H1 (cell line): ENCODE measurements at regions not wholly inside any gene's neighbourhood (a gene's known extent, or its start where the extent isn't known, plus 50 kb on each side); places are given as distances from the start of the nearest gene placed in this dataset.

Source experiments
- HDAC2 ChIP-seq, 2 experiments: fragments of 300-600 bp in 1 of 2; sonication (generic) in 1 of 2; IDR thresholded peaks; 2 replicates each; pipeline ENCODE4 v1.6.1; 2011 to 2012; ENCODE audit warnings: low read depth in 2 of 2, low read length in 2 of 2, mild to moderate bottlenecking in 2 of 2, moderate library complexity in 2 of 2, borderline replicate concordance in 1 of 2, inconsistent platforms in 1 of 2

GRCh38 chr13:33472446-33472845 is 186.9 kb upstream of the STARD13 start (continued):
- TF ChIP-seq HDAC2 (IDR thresholded peaks at IDR 0.05; ENCODE audit: borderline replicate concordance in 1 of 2, low read depth in 2 of 2, low read length in 2 of 2) = no peak
- TF ChIP-seq, all 59 proteins: peak for 0
